Erythroblast (primary cell): ENCODE measurements at regions not wholly inside any gene's neighbourhood (a gene's known extent, or its start where the extent isn't known, plus 50 kb on each side); places are given as distances from the start of the nearest gene placed in this dataset.
"Not testable (repeated sequence)": the region's sequence is repeated elsewhere in the genome, so short reads cannot be mapped to it uniquely, and the experiment has no call there.

ENCODE experiments used
- GATA1 ChIP-seq: IDR thresholded peaks from 2 replicates; pipeline ENCODE4 v1.6.1; 2011; ENCODE audit warnings: low read depth, mild to moderate bottlenecking, control low read depth, low read length, moderate library complexity
- POLR2A ChIP-seq: IDR thresholded peaks from 2 replicates; pipeline ENCODE4 v1.6.1; 2011; ENCODE audit warnings: mild to moderate bottlenecking, low read length

- not testable (repeated sequence) for TF ChIP-seq POLR2A, GATA1
These were observed 1460.2 kb downstream of the FOXD4L5 start for GRCh38 chr9:63824804-63825203.
